Right lobe of liver (tissue), 6 donors: ENCODE measurements at regions not wholly inside any gene's neighbourhood (a gene's known extent, or its start where the extent isn't known, plus 50 kb on each side); places are given as distances from the start of the nearest gene placed in this dataset.

Experiments used
- ATAC-seq, 4 donors: fragments of 200-7000 bp; cut with Tn5 transposase; one replicate each; pipeline ENCODE4 v1.9.1; 2020; ENCODE audit warnings: mild to moderate bottlenecking in 4 of 4, moderate library complexity in 4 of 4
- DNase-seq, 3 donors: peaks; one replicate each; pipeline ENCODE4 v3.0.0-alpha.2; 2020
- H3K27ac ChIP-seq, 3 donors: fragments of 200-600 bp; one replicate each; pipeline ENCODE4 v1.8.0; 2022
- H3K27me3 ChIP-seq, 2 donors: fragments of 200-600 bp; one replicate each; pipeline ENCODE4 v1.8.0; 2022
- H3K36me3 ChIP-seq, 4 donors: fragments of 200-600 bp; sonication (generic) in 1 of 4; one replicate each; pipeline versions ENCODE4 v1.5.1 to v1.8.0; 2017 to 2022; ENCODE audit warnings: control low read depth in 1 of 4
- H3K4me1 ChIP-seq, 4 donors: fragments of 200-600 bp; sonication (generic) in 1 of 4; one replicate each; pipeline versions ENCODE4 v1.5.1 to v1.8.0; 2017 to 2022; ENCODE audit warnings: control low read depth in 1 of 4
- H3K4me3 ChIP-seq, 3 donors: fragments of 200-600 bp; one replicate each; pipeline ENCODE4 v1.8.0; 2022
- H3K9me3 ChIP-seq, 4 donors: fragments of 200-600 bp; sonication (generic) in 1 of 4; one replicate each; pipeline versions ENCODE4 v1.5.1 to v1.8.0; 2017 to 2022; ENCODE audit warnings: control low read depth in 1 of 4
- CTCF ChIP-seq, 4 donors: fragments of 200-600 bp in 3 of 4; fragments of 450-650 bp in 1 of 4; IDR thresholded peaks; one replicate each; pipeline versions ENCODE4 v1.5.1 to v1.8.0; 2016 to 2022; ENCODE audit warnings: antibody characterized with exemption in 4 of 4, mild to moderate bottlenecking in 2 of 4
- POLR2A ChIP-seq: fragments of 450-650 bp; IDR thresholded peaks from one replicate; pipeline ENCODE4 v1.6.1; 2017; ENCODE audit warnings: antibody characterized with exemption, mild to moderate bottlenecking
- WGBS: methylation state at CpG from one replicate; pipeline ENCODE4 v1.1.6; 2018; ENCODE audit warnings: low coverage, low lambda C conversion rate; ENCODE audit not compliant: insufficient coverage; ENCODE audit errors: missing lambda C conversion rate; 5-methylcytosine and 5-hydroxymethylcytosine counted together
- intact Hi-C, 2 donors: fragments of 100-400 bp; cut with DNase I; formaldehyde crosslinking; loops; one replicate each; pipeline versions ENCODE4 v1.11.2 to v1.14.1; 2022
- donor health status: DM: no; HTN: yes; CAD: no.
- donor health status: DM: no; HTN: no; CAD: no.
- donor health status: DM: no; HTN: no; CAD: no.
- donor health status: DM: no; HTN: yes; CAD: no.
- donor health status: DM: no; HTN: yes; CAD: no.

GRCh38 chr18:68024716-68025115 is 508.2 kb upstream of the DSEL start:
- Histone ChIP-seq H3K36me3 (no peaks in the 10 kb centered on the region), H3K27me3 (no peaks in the 10 kb centered on the region), H3K4me1 (no peaks in the 10 kb centered on the region), H3K27ac (no peak overlapping the region), H3K4me3 (no peak overlapping the region), H3K9me3 (no peaks in the 10 kb centered on the region)
- 66% methylated on average over 4 of the region's 4 CpGs for WGBS
- TF ChIP-seq POLR2A (no peak), CTCF (IDR thresholded peaks at IDR 0.05) (no peak)
- intact Hi-C loops: no loop called here
- DNase-seq (no peak), ATAC-seq (no peak)

DNA sequence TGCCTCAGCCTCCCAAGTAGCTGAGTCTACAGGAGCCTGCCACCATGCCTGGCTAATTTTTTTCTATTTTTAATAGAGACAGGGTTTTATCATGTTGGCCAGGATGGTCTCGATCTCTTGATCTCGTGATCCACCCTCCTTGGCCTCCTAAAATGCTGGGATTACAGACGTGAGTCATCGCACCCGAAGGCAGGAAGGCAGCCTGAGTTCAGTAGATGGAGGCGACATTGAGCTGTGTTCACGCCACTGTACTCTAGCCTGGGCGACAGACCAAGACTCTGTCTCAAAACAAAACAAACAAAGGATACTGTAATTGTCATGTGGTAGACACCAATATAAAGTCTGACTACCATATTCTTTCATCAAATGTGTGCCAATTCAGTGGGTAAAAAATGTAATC is 500.9 kb upstream of the DSEL start:
- no peak overlapping the region for H3K27ac ChIP-seq
- no peaks in the 10 kb centered on the region for H3K9me3 ChIP-seq
- intact Hi-C loops: no loop called here
- no peak for DNase-seq
- H3K36me3 ChIP-seq: no peaks in the 10 kb centered on the region
- no peak overlapping the region for H3K4me3 ChIP-seq
- TF ChIP-seq POLR2A (no peak), CTCF (IDR thresholded peaks at IDR 0.05) (no peak)
- 76% methylated on average over 8 of the region's 8 CpGs for WGBS
- no peaks in the 10 kb centered on the region for H3K4me1 ChIP-seq
- ATAC-seq: no peak
- no peaks in the 10 kb centered on the region for H3K27me3 ChIP-seq

- Histone ChIP-seq H3K4me1 (no peaks in the 10 kb centered on the region), H3K36me3 (no peaks in the 10 kb centered on the region), H3K4me3 (no peak overlapping the region), H3K27me3 (no peaks in the 10 kb centered on the region), H3K9me3 (no peaks in the 10 kb centered on the region), H3K27ac (no peak overlapping the region)
- 43% methylated on average over 5 of the region's 5 CpGs for WGBS
- DNase-seq (no peak), ATAC-seq (no peak)
- intact Hi-C loops: no loop called here
- TF ChIP-seq CTCF (IDR thresholded peaks at IDR 0.05) (no peak), POLR2A (no peak)
These were observed 481.0 kb upstream of the DSEL start for GRCh38 chr18:67997496-67997895.

GRCh38 chr18:67995769-67996168 is 479.2 kb upstream of the DSEL start:
- intact Hi-C loops: no loop called here
- H3K9me3 ChIP-seq: no peaks in the 10 kb centered on the region
- H3K4me1 ChIP-seq: no peaks in the 10 kb centered on the region
- no peak for DNase-seq
- TF ChIP-seq CTCF (IDR thresholded peaks at IDR 0.05): no peak
- no peak for TF ChIP-seq POLR2A
- no peak overlapping the region for H3K4me3 ChIP-seq
- H3K27me3 ChIP-seq: no peaks in the 10 kb centered on the region
- no peak for ATAC-seq
- 48% methylated on average over 3 of the region's 3 CpGs for WGBS
- no peak overlapping the region for H3K27ac ChIP-seq
- no peaks in the 10 kb centered on the region for H3K36me3 ChIP-seq

DNA sequence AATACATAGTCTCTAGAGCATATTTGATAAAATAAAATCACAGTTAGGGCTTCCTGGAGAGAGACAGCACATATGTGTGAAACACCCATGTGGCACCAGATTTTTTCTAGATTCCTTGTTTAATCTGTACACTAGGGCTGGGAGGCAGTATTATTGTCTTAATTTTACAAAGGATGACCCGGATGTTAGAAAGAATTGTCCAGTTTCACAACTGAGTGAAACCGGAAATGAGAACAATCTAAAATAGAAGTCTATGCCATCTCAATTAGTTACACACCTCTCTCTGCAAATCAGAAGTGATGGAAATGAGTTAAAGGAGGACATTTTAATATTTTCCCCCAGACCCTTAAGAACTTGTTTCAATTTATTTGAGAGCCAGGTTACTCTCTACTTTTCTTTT is 463.7 kb upstream of the DSEL start:
- intact Hi-C loops: no loop called here
- ATAC-seq (no peak), DNase-seq (no peak)
- Histone ChIP-seq H3K36me3 (no peaks in the 10 kb centered on the region), H3K9me3 (no peaks in the 10 kb centered on the region), H3K4me1 (no peaks in the 10 kb centered on the region), H3K4me3 (no peak overlapping the region), H3K27me3 (no peaks in the 10 kb centered on the region), H3K27ac (no peak overlapping the region)
- 27% methylated on average over 2 of the region's 2 CpGs for WGBS
- TF ChIP-seq CTCF (IDR thresholded peaks at IDR 0.05): no peak
- TF ChIP-seq POLR2A: no peak
